HG02884 (cell line): ENCODE measurements at regions not wholly inside any gene's neighbourhood (a gene's known extent, or its start where the extent isn't known, plus 50 kb on each side); places are given as distances from the start of the nearest gene placed in this dataset.

Experiments
- ATAC-seq: cut with Tn5 transposase; IDR thresholded peaks from one replicate; pipeline ENCODE4 v1.9.1; 2021; ENCODE audit warnings: mild to moderate bottlenecking, moderate library complexity; ENCODE audit not compliant: unreplicated experiment

GRCh38 chr16:51924744-51925143 lies 622.2 kb downstream of the TOX3 start:
- ATAC-seq = no peak

GRCh38 chr16:51922476-51922875 lies 624.5 kb downstream of the TOX3 start:
- ATAC-seq = no peak

- no peak for ATAC-seq
Observed at GRCh38 chr16:51919736-51920135, 627.2 kb downstream of the TOX3 start.

GRCh38 chr16:51916814-51917213 lies 630.1 kb downstream of the TOX3 start:
- no peak for ATAC-seq

- ATAC-seq = no peak
Observed at GRCh38 chr16:51916231-51916630, 630.7 kb downstream of the TOX3 start.

- ATAC-seq = no peak
Observed at GRCh38 chr16:51907680-51908079, 639.3 kb downstream of the TOX3 start.

- no peak for ATAC-seq
Observed at GRCh38 chr16:51900221-51900780, 646.6 kb downstream of the TOX3 start.

GRCh38 chr16:51898872-51899271 lies 648.1 kb downstream of the TOX3 start:
- no peak for ATAC-seq

GRCh38 chr16:51896013-51896412 lies 650.9 kb downstream of the TOX3 start:
- no peak for ATAC-seq

- no peak for ATAC-seq
Observed at GRCh38 chr16:51892293-51893007, 654.5 kb downstream of the TOX3 start.

- no peak for ATAC-seq
Observed at GRCh38 chr16:51888534-51888933, 658.4 kb downstream of the TOX3 start.

- no peak for ATAC-seq
Observed at GRCh38 chr16:51888016-51888415, 658.9 kb downstream of the TOX3 start.

- ATAC-seq = no peak
Observed at GRCh38 chr16:51886456-51886855, 660.5 kb downstream of the TOX3 start.

- no peak for ATAC-seq
Observed at GRCh38 chr16:51884773-51885172, 662.2 kb downstream of the TOX3 start.

- ATAC-seq = no peak
Observed at GRCh38 chr16:51881731-51882130, 665.2 kb downstream of the TOX3 start.

- no peak for ATAC-seq
Observed at GRCh38 chr16:51880776-51881175, 666.2 kb downstream of the TOX3 start.

- no peak for ATAC-seq
Observed at GRCh38 chr16:51877686-51878085, 669.3 kb downstream of the TOX3 start.

- ATAC-seq = no peak
Observed at GRCh38 chr16:51876934-51877333, 670.0 kb downstream of the TOX3 start.

GRCh38 chr16:51876601-51876875 lies 670.4 kb downstream of the TOX3 start:
- ATAC-seq = no peak

GRCh38 chr16:51875834-51876600 lies 670.9 kb downstream of the TOX3 start:
- no peak for ATAC-seq

- no peak for ATAC-seq
Observed at GRCh38 chr16:51872524-51872923, 674.4 kb downstream of the TOX3 start.

- no peak for ATAC-seq
Observed at GRCh38 chr16:51870296-51870854, 676.6 kb downstream of the TOX3 start.
